GM10266 (cell line): ENCODE measurements at regions not wholly inside any gene's neighbourhood (a gene's known extent, or its start where the extent isn't known, plus 50 kb on each side); places are given as distances from the start of the nearest gene placed in this dataset.

Experiments
- DNase-seq: peaks from one replicate; pipeline ENCODE4 v3.0.0; 2012; ENCODE audit errors: extremely low spot score
- CTCF ChIP-seq: IDR thresholded peaks from 2 replicates; pipeline ENCODE4 v1.5.1; 2012; ENCODE audit warnings: mild to moderate bottlenecking, low read depth; ENCODE audit not compliant: control insufficient read depth, insufficient read depth; ENCODE audit errors: missing control alignments

- TF ChIP-seq CTCF, result no peak
- no peak for DNase-seq
Observed at GRCh38 chr1:191086910-191087309, 609.2 kb upstream of the BRINP3 start.

GRCh38 chr1:191096405-191096804 is 618.7 kb upstream of the BRINP3 start:
- DNase-seq, result no peak

GRCh38 chr1:191099696-191100095 is 622.0 kb upstream of the BRINP3 start:
- no peak for DNase-seq
- no peak for TF ChIP-seq CTCF

More at GRCh38 chr1:191096405-191096804, 618.7 kb upstream of the BRINP3 start:
- TF ChIP-seq CTCF, result no peak

DNA sequence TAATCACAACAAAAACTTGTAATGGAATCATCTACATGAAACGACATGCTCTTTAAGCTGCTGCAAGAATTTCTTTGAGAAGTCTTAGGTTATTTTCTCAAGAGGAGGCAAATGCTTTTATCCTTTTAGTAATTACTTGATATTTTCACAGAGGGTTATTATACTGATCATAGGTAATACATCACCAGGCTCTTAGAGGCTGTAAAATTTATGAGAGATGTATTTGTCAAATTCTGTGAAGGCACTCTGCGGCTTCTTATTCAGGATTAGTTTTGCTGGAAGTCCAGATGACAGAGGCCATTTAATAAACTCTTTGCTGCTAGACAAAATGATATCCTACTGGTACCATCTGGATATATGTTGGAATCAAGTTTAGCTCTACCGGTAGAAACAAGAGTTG is 624.3 kb upstream of the BRINP3 start:
- DNase-seq, result no peak
- no peak for TF ChIP-seq CTCF

DNA sequence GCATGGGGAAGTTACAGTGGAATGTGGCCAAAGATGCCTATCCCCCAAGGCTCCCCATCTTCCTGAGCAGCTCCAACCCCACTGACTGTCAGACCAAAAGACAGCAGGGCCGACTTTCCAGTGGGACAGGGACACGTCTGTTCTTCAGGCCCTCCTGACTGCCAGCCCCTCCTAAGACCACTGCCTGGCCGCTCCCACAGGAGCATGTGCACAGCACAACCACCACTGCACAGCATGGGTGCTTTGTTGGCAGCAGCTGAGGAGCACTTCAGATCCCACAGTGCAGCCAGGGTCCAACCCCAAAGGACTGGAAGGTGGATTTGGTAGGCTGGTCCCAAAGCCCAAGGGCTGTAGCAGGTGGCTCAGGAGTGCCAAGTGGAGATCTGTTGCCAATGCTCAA is 648.3 kb upstream of the BRINP3 start:
- DNase-seq, result no peak
- TF ChIP-seq CTCF, result no peak

DNA sequence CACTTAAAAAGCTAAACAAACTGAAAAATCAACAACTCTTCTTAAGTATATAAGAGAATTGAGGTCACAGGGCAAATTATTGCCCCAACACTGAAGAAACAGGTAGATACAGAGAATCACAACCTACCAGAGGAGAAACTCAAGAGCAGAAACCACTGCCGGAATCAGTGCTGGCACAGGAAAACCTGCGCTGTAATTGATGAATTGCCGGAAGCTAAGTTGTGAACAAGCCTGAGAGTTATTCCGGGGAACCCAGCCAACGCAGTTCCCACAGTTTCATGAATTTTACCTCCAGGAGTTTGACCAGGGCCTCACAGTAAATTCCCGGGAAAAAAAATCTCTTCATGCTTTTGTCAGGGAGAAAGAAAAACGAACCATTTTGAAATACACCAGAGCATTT is 657.1 kb upstream of the BRINP3 start:
- no peak for TF ChIP-seq CTCF
- DNase-seq, result no peak

DNA sequence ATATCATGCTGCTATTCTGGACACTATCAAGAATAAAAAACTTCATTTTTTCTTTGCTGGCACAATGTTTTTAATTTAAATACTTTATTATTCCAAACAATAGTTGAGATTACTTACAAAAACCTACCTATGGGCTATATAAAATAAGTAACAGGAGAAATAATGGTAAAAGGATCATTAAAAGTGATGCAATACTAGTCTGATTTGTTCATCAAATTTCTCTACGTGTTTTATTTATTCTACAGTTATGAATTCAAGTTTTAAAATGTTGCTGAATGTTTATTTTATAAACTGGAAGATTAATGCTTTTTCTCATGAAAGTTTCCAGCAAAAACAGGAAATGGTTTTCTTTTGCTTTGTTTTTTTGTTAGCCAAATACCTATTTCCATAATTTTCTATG is 662.4 kb upstream of the BRINP3 start:
- DNase-seq, result no peak
- TF ChIP-seq CTCF, result no peak
